ENCODE measurements at regions not wholly inside any gene's neighbourhood (a gene's known extent, or its start where the extent isn't known, plus 50 kb on each side); places are given as distances from the start of the nearest gene placed in this dataset.

- H3K27ac ChIP-seq (ENCODE audit: low read depth, low read length) = no peak overlapping the region
- H3K4me3 ChIP-seq (ENCODE audit: low read length) = no peak overlapping the region
- peaks cover 11% of the 10 kb centered on the region for H3K27me3 ChIP-seq (ENCODE audit: control insufficient read depth, low read length)
- no peaks in the 10 kb centered on the region for H3K36me3 ChIP-seq (ENCODE audit: control insufficient read depth, low read length)
- no peaks in the 10 kb centered on the region for H3K9me2 ChIP-seq (replicated peaks; ENCODE audit: control insufficient read depth, low read length)
- H4K20me1 ChIP-seq (ENCODE audit: control insufficient read depth, insufficient read depth, low read depth, low read length) = no peaks in the 10 kb centered on the region
- no peaks in the 10 kb centered on the region for H3F3A ChIP-seq (ENCODE audit: control insufficient read depth, insufficient read depth)
- no peaks in the 10 kb centered on the region for H3K4me1 ChIP-seq (ENCODE audit: control insufficient read depth, low read length)
- no peaks in the 10 kb centered on the region for H3K9me3 ChIP-seq (ENCODE audit: control insufficient read depth, insufficient read depth, low read length)
- H3K79me2 ChIP-seq (ENCODE audit: control insufficient read depth, low read length) = no peaks in the 10 kb centered on the region
- no peak overlapping the region for H3K4me2 ChIP-seq (ENCODE audit: low read length)
- TF ChIP-seq, protein P1, sequence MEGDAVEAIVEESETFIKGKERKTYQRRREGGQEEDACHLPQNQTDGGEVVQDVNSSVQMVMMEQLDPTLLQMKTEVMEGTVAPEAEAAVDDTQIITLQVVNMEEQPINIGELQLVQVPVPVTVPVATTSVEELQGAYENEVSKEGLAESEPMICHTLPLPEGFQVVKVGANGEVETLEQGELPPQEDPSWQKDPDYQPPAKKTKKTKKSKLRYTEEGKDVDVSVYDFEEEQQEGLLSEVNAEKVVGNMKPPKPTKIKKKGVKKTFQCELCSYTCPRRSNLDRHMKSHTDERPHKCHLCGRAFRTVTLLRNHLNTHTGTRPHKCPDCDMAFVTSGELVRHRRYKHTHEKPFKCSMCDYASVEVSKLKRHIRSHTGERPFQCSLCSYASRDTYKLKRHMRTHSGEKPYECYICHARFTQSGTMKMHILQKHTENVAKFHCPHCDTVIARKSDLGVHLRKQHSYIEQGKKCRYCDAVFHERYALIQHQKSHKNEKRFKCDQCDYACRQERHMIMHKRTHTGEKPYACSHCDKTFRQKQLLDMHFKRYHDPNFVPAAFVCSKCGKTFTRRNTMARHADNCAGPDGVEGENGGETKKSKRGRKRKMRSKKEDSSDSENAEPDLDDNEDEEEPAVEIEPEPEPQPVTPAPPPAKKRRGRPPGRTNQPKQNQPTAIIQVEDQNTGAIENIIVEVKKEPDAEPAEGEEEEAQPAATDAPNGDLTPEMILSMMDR (IDR thresholded peaks at IDR 0.05; ENCODE audit: low read depth, low read length, poor library complexity, severe bottlenecking) = no peak
These were observed 93.6 kb downstream of the RPLP1 start for GRCh38 chr15:69546182-69546581.

DNA sequence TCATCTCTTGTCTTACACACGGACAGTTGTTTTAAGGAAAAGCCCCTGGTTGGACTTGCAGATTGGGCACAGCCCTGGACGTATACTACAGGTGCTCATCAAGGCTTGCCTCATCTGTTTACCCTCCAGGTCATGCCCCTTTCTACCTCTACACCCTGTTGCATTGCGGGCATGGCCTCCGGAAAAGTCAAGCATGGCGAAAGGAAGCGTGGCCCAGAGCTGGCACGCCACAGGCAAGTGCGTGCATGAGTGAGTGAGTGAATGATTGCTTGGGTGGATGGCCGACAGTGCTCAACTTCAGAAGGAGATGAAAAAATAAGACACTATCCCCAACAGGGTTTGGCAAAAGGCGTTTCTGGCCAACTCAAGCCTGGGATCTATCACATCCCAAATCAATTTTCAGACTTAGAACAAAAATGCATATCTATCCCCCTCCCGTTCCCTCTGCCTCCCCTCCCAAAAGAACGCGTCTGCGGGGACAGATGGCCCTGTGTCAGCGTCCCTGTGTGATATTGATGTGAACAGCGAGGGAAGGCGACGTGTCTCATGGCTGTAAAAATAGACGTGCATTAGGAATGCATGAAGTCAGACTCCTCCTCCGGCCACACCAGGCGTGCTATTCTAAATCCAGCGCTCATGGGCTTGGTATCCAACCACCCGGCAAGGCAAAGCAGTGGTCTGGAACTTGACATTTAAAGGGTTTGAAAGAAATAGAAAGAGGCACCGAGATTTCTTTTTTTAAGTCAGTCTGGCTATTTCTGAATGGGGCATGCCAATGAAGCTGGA, 96.0 kb downstream of the RPLP1 start:
- no peak overlapping the region for H3K4me2 ChIP-seq (ENCODE audit: low read length)

GRCh38 chr15:69551391-69552056, 98.9 kb downstream of the RPLP1 start:
- no peaks in the 10 kb centered on the region for H3K9me2 ChIP-seq (replicated peaks; ENCODE audit: control insufficient read depth, low read length)
- no peaks in the 10 kb centered on the region for H3K79me2 ChIP-seq (ENCODE audit: control insufficient read depth, low read length)
- no peaks in the 10 kb centered on the region for H3K4me1 ChIP-seq (ENCODE audit: control insufficient read depth, low read length)
- no peak for TF ChIP-seq EZH2phosphoT487 (IDR thresholded peaks at IDR 0.05; ENCODE audit: borderline replicate concordance, low read length)
- no peak overlapping the region for H3K4me3 ChIP-seq (ENCODE audit: low read length)
- H3K27me3 ChIP-seq (ENCODE audit: control insufficient read depth, low read length) = peaks cover 13% of the 10 kb centered on the region
- no peaks in the 10 kb centered on the region for H3K36me3 ChIP-seq (ENCODE audit: control insufficient read depth, low read length)
- no peaks in the 10 kb centered on the region for H4K20me1 ChIP-seq (ENCODE audit: control insufficient read depth, insufficient read depth, low read depth, low read length)
- H3K9me3 ChIP-seq (ENCODE audit: control insufficient read depth, insufficient read depth, low read length) = peaks cover 9% of the 10 kb centered on the region
- H3F3A ChIP-seq (ENCODE audit: control insufficient read depth, insufficient read depth) = no peaks in the 10 kb centered on the region
- H3K4me2 ChIP-seq (ENCODE audit: low read length) = no peak overlapping the region
- H3K27ac ChIP-seq (ENCODE audit: low read depth, low read length) = no peak overlapping the region

More for the DNA sequence above, 96.0 kb downstream of the RPLP1 start:
- Histone ChIP-seq H3F3A (ENCODE audit: control insufficient read depth, insufficient read depth) (no peaks in the 10 kb centered on the region), H3K9me3 (ENCODE audit: control insufficient read depth, insufficient read depth, low read length) (peaks cover 9% of the 10 kb centered on the region), H3K9me2 (replicated peaks; ENCODE audit: control insufficient read depth, low read length) (no peaks in the 10 kb centered on the region), H3K4me3 (ENCODE audit: low read length) (no peak overlapping the region), H3K79me2 (ENCODE audit: control insufficient read depth, low read length) (no peaks in the 10 kb centered on the region), H3K4me1 (ENCODE audit: control insufficient read depth, low read length) (no peaks in the 10 kb centered on the region), H3K27me3 (ENCODE audit: control insufficient read depth, low read length) (peaks cover 17% of the 10 kb centered on the region), H3K27ac (ENCODE audit: low read depth, low read length) (no peak overlapping the region), H3K36me3 (ENCODE audit: control insufficient read depth, low read length) (no peaks in the 10 kb centered on the region), H4K20me1 (ENCODE audit: control insufficient read depth, insufficient read depth, low read depth, low read length) (no peaks in the 10 kb centered on the region)
- TF ChIP-seq, protein P1 (IDR thresholded peaks at IDR 0.05; ENCODE audit: low read depth, low read length, poor library complexity, severe bottlenecking) = no peak
- no peak for TF ChIP-seq EZH2phosphoT487 (IDR thresholded peaks at IDR 0.05; ENCODE audit: borderline replicate concordance, low read length)

All from DOHH2 (cell line).